SH-SY5Y (cell line): ENCODE measurements at regions not wholly inside any gene's neighbourhood (a gene's known extent, or its start where the extent isn't known, plus 50 kb on each side); places are given as distances from the start of the nearest gene placed in this dataset.

ENCODE experiments used
- GATA2 ChIP-seq: IDR thresholded peaks from 2 replicates; pipeline ENCODE4 v1.6.1; 2011; ENCODE audit warnings: mild to moderate bottlenecking, low read depth, low read length
- GATA3 ChIP-seq: IDR thresholded peaks from 2 replicates; pipeline ENCODE4 v1.6.1; 2011; ENCODE audit warnings: low read depth, mild to moderate bottlenecking, low read length, moderate library complexity

DNA sequence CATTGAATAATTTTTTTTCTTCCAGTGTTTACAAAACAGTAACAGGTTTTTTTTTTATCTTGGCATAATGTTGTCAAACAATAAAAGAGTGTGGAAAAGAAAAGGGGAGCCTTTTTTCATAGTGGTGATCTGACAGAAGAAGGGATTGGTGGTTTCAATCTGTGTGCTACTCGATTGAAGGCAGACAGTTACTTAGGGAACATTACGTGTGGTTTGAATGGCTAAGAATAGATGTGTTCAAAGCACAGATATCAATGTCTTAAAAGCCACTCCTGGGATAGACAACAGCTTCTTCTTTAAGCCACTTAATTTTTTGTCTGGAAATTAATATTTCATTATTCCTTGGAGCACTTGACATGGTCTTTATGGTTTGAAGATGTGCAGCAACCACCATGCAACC is 558.6 kb upstream of the ADGRL2 start:
- TF ChIP-seq GATA2 (no peak), GATA3 (no peak)
